Natural killer cell (primary cell): ENCODE measurements at regions not wholly inside any gene's neighbourhood (a gene's known extent, or its start where the extent isn't known, plus 50 kb on each side); places are given as distances from the start of the nearest gene placed in this dataset.

Experiments
- ATAC-seq, 3 donors: fragments of 150-1000 bp in 2 of 3; fragments of 200-7000 bp in 1 of 3; cut with Tn5 transposase; 1 replicate in 1 of 3; 2 replicates in 2 of 3; pipeline ENCODE4 v1.10.0; 2021; ENCODE audit warnings: mild to moderate bottlenecking in 2 of 3, moderate library complexity in 2 of 3
- DNase-seq, 2 donors: peaks; one replicate each; pipeline versions ENCODE4 v3.0.0 to v3.0.0-alpha.2; 2013 to 2021; ENCODE audit warnings: mixed read lengths in 1 of 2
- H3K27ac ChIP-seq: one replicate; pipeline ENCODE4 v1.5.1; 2013; ENCODE audit warnings: mild to moderate bottlenecking, low read length
- H3K27me3 ChIP-seq: one replicate; pipeline ENCODE4 v1.6.1; 2013; ENCODE audit warnings: low read length; ENCODE audit not compliant: control insufficient read depth, insufficient read depth
- H3K36me3 ChIP-seq: one replicate; pipeline ENCODE4 v1.6.1; 2013; ENCODE audit warnings: low read length; ENCODE audit not compliant: control insufficient read depth, insufficient read depth
- H3K4me1 ChIP-seq: one replicate; pipeline ENCODE4 v1.6.1; 2013; ENCODE audit warnings: low read length; ENCODE audit not compliant: control insufficient read depth, insufficient read depth
- H3K4me3 ChIP-seq: one replicate; pipeline ENCODE4 v1.5.1; 2013; ENCODE audit warnings: low read length
- H3K9me3 ChIP-seq: one replicate; pipeline ENCODE4 v1.6.1; 2013; ENCODE audit warnings: low read length; ENCODE audit not compliant: control insufficient read depth, insufficient read depth
- H3K27ac Mint-ChIP-seq, 2 donors: one replicate each; pipeline ENCODE4 v1.8.0; 2022; ENCODE audit warnings: mild to moderate bottlenecking in 2 of 2, mixed read lengths in 2 of 2, moderate library complexity in 1 of 2
- H3K27me3 Mint-ChIP-seq, 2 donors: one replicate each; pipeline ENCODE4 v1.8.0; 2022; ENCODE audit warnings: low read depth in 2 of 2, mixed read lengths in 2 of 2
- H3K36me3 Mint-ChIP-seq: one replicate; pipeline ENCODE4 v1.8.0; 2022; ENCODE audit warnings: mixed read lengths
- H3K4me1 Mint-ChIP-seq, 2 donors: one replicate each; pipeline ENCODE4 v1.8.0; 2022; ENCODE audit warnings: mixed read lengths in 2 of 2
- H3K4me3 Mint-ChIP-seq: one replicate; pipeline ENCODE4 v1.8.0; 2022; ENCODE audit warnings: mild to moderate bottlenecking, moderate library complexity, mixed read lengths
- H3K9me3 Mint-ChIP-seq, 2 donors: one replicate each; pipeline ENCODE4 v1.8.0; 2022; ENCODE audit warnings: mixed read lengths in 2 of 2
- WGBS: methylation state at CpG from one replicate; pipeline ENCODE4 v1.1.7; 2013; ENCODE audit warnings: missing lambda C conversion rate; ENCODE audit not compliant: insufficient coverage; 5-methylcytosine and 5-hydroxymethylcytosine counted together
- intact Hi-C: fragments of 100-400 bp; cut with micrococcal nuclease; formaldehyde crosslinking; loops from one replicate; pipeline ENCODE4 v1.14.2; 2022
- TF ChIP-seq, protein P1 (sequence below): fragments of 200-600 bp; IDR thresholded peaks from one replicate; pipeline ENCODE4 v1.8.0; 2022; ENCODE audit warnings: antibody characterized with exemption

GRCh38 chr15:77773903-77774302 is 141.2 kb upstream of the LINGO1 start:
- H3K4me3 Mint-ChIP-seq = no peak overlapping the region
- intact Hi-C loops = no loop called here
- 88% methylated on average over 5 of the region's 5 CpGs for WGBS

GRCh38 chr15:77772641-77773402 is 140.1 kb upstream of the LINGO1 start:
- H3K27me3 Mint-ChIP-seq = peaks cover 0 to 6% of the 10 kb centered on the region in 2 donors
- ATAC-seq = no peak
- 76% methylated on average over 10 of the region's 11 CpGs for WGBS
- no peak for DNase-seq
- Histone ChIP-seq H3K27ac (no peak overlapping the region), H3K36me3 (no peaks in the 10 kb centered on the region), H3K4me1 (no peaks in the 10 kb centered on the region), H3K4me3 (no peak overlapping the region), H3K27me3 (no peaks in the 10 kb centered on the region), H3K9me3 (no peaks in the 10 kb centered on the region)
- H3K27ac Mint-ChIP-seq = no peak overlapping the region
- H3K4me1 Mint-ChIP-seq = no peaks in the 10 kb centered on the region
- TF ChIP-seq, protein P1, sequence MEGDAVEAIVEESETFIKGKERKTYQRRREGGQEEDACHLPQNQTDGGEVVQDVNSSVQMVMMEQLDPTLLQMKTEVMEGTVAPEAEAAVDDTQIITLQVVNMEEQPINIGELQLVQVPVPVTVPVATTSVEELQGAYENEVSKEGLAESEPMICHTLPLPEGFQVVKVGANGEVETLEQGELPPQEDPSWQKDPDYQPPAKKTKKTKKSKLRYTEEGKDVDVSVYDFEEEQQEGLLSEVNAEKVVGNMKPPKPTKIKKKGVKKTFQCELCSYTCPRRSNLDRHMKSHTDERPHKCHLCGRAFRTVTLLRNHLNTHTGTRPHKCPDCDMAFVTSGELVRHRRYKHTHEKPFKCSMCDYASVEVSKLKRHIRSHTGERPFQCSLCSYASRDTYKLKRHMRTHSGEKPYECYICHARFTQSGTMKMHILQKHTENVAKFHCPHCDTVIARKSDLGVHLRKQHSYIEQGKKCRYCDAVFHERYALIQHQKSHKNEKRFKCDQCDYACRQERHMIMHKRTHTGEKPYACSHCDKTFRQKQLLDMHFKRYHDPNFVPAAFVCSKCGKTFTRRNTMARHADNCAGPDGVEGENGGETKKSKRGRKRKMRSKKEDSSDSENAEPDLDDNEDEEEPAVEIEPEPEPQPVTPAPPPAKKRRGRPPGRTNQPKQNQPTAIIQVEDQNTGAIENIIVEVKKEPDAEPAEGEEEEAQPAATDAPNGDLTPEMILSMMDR = no peak
- H3K36me3 Mint-ChIP-seq = no peaks in the 10 kb centered on the region
- H3K4me3 Mint-ChIP-seq = no peak overlapping the region
- intact Hi-C loops = no loop called here
- no peaks in the 10 kb centered on the region for H3K9me3 Mint-ChIP-seq

More at GRCh38 chr15:77773903-77774302, 141.2 kb upstream of the LINGO1 start:
- H3K4me1 Mint-ChIP-seq = no peaks in the 10 kb centered on the region
- H3K27me3 Mint-ChIP-seq = peaks cover 0 to 5% of the 10 kb centered on the region in 2 donors
- no peak for DNase-seq
- no peaks in the 10 kb centered on the region for H3K4me1 ChIP-seq
- no peak overlapping the region for H3K27ac ChIP-seq
- TF ChIP-seq, protein P1 = no peak
- no peak overlapping the region for H3K27ac Mint-ChIP-seq
- no peaks in the 10 kb centered on the region for H3K9me3 ChIP-seq
- no peaks in the 10 kb centered on the region for H3K27me3 ChIP-seq
- no peaks in the 10 kb centered on the region for H3K36me3 ChIP-seq
- H3K36me3 Mint-ChIP-seq = no peaks in the 10 kb centered on the region
- ATAC-seq = no peak
- no peak overlapping the region for H3K4me3 ChIP-seq
- H3K9me3 Mint-ChIP-seq = no peaks in the 10 kb centered on the region

DNA sequence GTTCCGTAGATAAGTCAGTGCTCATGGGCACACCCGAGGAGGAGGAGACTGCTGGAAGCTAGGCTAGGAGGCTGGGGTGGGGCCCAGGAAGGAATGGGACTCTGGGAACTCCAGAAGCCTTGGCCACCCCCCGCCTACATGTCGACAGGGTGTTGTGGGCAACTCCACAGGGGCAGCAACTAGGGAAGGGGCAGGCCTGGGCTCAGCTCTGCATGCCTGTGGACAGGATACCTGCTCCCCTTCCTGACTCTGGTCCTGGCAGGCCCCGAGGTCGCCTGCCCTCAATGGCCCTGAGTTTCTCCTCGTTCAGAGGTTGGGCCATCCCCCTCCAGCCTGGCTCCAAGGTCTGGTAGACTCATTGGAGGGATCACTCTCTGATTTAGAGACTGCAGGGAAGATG is 138.9 kb upstream of the LINGO1 start:
- Histone ChIP-seq H3K36me3 (no peaks in the 10 kb centered on the region), H3K27me3 (no peaks in the 10 kb centered on the region), H3K4me3 (no peak overlapping the region), H3K9me3 (no peaks in the 10 kb centered on the region), H3K4me1 (no peaks in the 10 kb centered on the region), H3K27ac (no peak overlapping the region)
- ATAC-seq (no peak), DNase-seq (no peak)
- Mint-ChIP-seq H3K27ac (no peak overlapping the region), H3K36me3 (no peaks in the 10 kb centered on the region), H3K4me1 (no peaks in the 10 kb centered on the region), H3K4me3 (no peak overlapping the region), H3K9me3 (no peaks in the 10 kb centered on the region), H3K27me3 (peaks cover 11 to 18% of the 10 kb centered on the region in 2 donors)
- intact Hi-C loops = no loop called here
- WGBS = 75% methylated on average over 7 of the region's 7 CpGs
- TF ChIP-seq, protein P1 = no peak

GRCh38 chr15:77769700-77770099 is 137.0 kb upstream of the LINGO1 start:
- Mint-ChIP-seq H3K27me3 (peaks cover 21 to 27% of the 10 kb centered on the region in 2 donors), H3K36me3 (no peaks in the 10 kb centered on the region), H3K27ac (no peak overlapping the region), H3K4me3 (no peak overlapping the region), H3K9me3 (no peaks in the 10 kb centered on the region), H3K4me1 (no peaks in the 10 kb centered on the region)
- H3K4me1 ChIP-seq = no peaks in the 10 kb centered on the region
- no peak overlapping the region for H3K27ac ChIP-seq
- ATAC-seq = no peak
- 87% methylated on average over 7 of the region's 7 CpGs for WGBS
- DNase-seq = no peak
- H3K36me3 ChIP-seq = no peaks in the 10 kb centered on the region
- intact Hi-C loops = no loop called here
- H3K4me3 ChIP-seq = no peak overlapping the region
- no peaks in the 10 kb centered on the region for H3K27me3 ChIP-seq
- no peaks in the 10 kb centered on the region for H3K9me3 ChIP-seq
- TF ChIP-seq, protein P1 = no peak
